GM19395 (cell line): ENCODE measurements at regions not wholly inside any gene's neighbourhood (a gene's known extent, or its start where the extent isn't known, plus 50 kb on each side); places are given as distances from the start of the nearest gene placed in this dataset.

ENCODE experiments used
- ATAC-seq: cut with Tn5 transposase; IDR thresholded peaks from one replicate; pipeline ENCODE4 v1.9.1; 2021; ENCODE audit warnings: mild to moderate bottlenecking, moderate library complexity; ENCODE audit not compliant: unreplicated experiment

DNA sequence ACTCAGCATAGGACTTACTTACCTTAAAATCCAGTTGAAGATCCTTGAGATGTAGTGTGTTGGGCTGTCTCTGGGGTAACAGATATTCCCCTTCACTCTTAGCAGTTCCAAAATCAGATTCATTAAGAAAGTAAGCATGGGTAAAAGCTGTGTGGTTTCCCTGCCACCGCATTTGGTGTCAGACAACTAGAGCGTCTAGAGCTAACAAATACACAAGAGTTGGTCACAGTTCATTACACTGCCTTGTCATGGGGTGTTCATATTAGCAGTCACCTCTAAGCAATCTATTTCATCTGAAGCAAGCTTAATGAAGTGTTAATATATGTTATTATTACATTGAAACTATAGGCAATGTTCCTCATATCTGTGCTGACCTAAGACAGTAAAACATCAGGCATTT lies 342.8 kb downstream of the PPARGC1A start:
- no peak for ATAC-seq

DNA sequence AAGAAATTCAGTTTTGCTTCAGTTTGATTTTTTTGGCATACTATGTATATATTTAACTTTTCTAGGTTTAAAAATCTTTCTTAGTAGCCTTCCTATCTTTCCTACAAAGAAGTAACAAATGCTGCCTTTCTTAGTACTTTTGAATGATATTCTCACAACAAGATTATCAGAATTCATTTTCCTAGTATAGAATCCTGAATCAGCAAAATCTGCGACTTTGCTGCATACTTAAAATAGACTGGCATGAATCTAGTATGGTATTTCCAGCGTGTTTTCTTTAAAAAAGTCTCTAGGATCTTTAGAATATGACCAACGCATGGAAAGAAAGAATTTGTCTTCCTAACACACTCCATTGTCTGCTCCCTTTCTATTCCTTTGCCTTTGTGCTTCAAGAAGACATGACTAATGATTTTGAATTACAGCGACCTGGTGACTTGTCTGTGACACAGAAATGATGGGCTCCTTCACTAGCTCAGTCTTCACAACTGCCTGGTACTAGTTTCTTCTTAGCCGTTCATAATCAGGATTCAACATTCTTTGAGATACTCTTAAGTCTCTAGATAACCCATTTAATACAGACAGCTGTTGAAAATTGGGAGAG lies 349.8 kb downstream of the PPARGC1A start:
- ATAC-seq = no peak

DNA sequence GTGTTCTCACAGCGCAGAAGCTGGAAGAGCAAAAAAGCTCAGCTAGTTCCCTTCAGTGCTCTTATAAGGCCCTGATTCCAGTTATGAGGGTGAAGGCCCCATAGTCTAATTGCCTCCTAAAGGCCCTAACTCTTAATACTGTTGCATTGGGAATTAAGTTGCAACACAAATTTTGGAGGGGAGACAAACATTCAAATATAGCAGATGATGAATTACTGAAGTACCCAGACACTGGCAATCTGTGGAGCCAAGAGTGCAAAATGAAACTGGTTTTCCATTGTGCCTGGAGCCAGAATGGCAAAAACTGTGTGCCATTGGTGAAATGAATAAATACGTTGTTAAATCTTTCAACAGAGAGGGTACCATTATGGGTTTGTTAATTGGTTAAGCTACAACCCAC lies 356.0 kb downstream of the PPARGC1A start:
- no peak for ATAC-seq

DNA sequence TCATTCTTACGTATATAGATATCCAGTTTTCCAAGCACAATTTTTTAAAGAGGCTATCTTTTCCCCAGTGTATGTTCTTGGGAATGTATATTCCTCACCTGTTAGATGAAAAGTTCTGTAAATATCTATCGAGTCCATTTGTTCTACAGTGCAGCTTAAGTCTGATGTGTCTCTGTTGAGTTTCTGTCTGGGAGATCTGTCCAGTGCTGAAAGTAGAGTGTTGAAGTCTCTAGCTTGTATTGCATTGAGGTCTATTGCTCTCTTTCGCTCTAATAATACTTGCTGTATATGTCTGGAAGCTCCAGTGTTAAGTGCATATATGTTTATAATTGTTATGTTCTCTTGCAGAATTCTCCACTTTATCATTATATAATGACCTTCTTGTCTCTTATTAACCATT lies 373.1 kb downstream of the PPARGC1A start:
- no peak for ATAC-seq

DNA sequence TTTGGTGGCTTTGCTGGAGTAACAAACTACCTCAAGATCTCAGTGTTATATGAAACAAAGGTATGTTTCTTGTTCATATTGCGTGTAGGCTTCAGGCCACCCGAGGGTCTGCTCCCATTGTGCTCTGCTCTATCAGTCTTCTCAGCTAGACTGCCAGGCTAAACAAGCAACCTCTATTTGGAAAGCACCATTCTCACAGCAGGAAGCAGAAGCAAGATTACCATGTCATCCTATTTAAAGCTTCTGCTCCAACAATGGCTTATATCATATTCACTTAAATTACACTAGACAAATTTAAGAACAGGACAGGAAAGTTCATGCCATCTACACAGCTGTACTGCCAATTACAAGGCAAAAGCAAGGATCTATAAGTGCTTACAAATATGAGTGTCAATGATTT lies 385.8 kb downstream of the PPARGC1A start:
- no peak for ATAC-seq

DNA sequence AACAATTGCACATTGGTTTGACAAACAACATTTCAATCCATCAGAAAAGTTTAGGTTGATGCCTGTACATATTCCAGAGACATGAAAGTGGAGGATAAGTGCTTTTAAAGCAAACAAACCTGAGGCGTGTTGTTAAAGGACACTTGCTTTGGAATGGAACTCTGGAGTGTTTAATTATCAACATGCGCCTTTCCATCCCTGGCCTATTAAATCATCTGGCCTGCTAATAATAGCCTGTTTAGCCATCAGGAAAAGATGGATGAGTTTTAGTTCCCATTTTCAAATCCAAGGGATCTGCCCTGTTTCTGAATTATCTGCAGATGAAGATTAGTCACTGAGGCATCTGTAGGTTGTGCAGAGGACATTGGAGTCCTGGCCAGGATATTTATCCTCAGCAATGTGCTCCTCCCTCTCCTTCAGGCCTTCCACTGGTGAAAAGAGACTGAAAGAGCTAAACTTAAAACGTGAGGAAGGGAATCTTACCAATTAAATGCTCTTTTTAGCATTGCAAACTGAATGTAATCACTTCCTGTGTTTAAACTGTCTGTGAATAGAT lies 388.9 kb downstream of the PPARGC1A start:
- ATAC-seq = no peak

DNA sequence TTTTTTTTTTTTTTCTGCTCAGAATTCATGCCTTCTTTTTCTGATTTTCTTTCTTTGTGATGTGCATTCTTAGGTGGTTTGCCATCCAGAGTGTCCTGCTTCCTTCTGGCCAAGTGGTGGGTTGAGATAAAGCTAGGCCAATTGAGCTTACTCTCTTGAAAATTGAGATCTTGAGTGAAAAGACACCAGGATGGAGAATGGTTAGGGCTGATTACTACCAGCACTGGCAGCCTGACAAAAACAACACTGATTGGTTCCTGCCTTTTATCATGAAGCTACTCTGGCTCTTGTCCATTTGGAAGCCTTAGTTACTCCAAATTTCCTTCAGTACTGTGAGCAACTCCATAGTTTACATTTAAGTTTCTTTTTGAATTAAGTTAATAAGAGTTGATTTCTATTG lies 404.0 kb downstream of the PPARGC1A start:
- no peak for ATAC-seq

DNA sequence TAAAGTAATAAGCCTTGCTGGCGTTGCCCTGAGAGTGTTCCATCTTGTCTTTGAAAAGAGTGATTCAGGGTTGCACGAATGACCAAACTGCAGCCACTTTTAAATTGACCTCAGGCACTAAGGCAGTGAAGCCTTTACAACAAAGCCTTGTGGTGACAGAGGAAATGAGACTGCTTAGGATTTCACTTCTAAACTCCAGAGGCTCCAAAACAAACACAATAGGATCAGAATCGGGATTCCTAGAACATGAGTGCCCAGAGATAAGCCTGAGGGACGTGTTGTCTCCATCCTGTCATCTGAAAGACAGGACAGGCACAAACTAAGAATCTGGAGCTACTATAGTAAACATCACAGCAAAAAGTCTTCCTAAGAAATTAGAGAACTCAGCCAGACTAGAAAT lies 405.2 kb downstream of the PPARGC1A start:
- ATAC-seq = no peak

DNA sequence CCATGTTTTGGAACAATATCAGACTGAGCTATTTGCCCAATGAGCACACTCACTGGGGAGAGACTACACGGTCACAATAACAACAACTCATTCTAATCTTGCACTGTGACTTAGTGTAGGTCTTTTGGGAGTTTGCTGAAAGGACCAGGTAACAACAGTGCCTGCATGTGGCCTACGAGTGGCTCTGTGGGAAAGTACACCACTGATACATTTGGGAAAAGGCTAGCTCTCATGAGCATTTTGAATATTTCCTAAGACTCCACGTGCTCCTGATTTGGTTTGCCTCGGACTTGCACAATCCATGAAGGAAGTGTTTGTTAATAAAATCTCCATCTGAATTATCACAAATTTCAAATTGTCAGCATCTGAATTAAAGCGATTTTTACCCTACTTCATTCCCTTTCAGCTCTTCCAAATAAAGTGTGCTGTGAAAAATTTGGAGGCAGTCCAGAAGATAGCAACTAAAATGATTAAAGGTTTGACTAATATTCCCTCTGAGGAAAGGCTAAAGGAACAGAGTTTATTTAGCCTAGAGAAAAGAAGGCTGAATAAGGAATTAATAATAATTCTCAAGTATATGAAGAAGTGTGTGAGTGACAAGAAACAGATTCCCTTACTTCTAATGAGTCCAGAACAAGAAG lies 406.4 kb downstream of the PPARGC1A start:
- no peak for ATAC-seq

DNA sequence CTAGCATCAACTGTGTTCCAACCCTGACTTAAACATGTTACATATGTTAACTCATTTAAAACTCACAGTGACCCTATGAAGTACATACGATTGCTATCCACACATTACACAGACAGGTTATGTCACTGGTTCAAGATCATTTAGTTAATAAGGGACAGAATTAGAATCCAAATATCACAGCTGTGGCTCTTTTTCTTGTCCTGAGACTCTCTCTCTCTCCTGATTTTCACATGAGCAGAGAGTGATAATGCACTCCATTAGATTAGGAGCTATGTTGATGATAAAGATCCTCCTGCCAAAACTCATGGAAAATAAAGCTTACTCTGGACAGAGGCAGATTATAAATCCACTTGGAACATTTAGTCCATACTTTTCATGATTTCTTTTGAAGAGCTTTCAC lies 408.3 kb downstream of the PPARGC1A start:
- no peak for ATAC-seq

DNA sequence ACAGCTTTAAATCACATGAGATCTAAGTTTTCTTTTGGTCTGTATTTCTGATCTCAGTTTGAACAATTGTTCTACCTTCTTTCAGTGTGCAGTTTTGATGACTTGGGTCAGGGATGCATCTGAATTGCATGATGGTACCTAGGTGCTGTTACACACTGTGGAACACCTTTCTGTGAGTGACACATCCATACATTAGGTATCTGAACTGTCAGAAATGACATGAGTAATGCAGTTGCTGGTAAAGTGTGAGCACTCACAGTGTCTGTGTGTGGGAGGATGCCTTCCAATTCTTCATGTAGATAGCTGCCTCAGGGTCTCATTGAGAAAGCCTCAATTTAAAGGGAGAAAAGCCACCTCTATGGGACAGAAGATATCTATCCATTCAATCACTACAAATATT lies 411.9 kb downstream of the PPARGC1A start:
- ATAC-seq = no peak

DNA sequence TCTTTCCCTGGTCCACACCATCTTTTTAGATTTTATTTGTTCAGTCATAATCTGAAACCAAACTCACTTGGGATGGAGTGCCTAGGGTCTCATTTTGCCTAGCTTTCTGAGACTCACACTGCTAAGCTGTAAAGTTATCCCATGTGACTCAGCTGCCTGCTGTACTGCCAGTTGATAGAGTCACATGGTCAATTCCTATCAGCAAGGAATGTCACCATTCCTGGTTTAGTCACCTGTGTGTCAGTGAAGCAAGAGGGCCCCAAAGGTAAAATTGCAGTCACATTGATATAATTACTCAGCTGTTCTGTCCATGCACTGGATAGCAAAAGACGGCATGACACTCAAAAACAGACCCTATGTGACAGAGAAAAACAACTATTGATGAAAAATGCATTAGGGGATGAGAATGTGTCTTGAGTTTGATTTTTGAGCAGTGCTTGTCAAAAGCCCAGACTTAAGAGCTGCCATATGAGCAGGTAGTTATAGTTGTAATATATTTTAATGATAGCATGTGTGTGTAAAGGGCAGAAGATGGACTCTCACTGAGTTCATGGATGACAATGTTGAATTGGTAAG lies 413.2 kb downstream of the PPARGC1A start:
- no peak for ATAC-seq

DNA sequence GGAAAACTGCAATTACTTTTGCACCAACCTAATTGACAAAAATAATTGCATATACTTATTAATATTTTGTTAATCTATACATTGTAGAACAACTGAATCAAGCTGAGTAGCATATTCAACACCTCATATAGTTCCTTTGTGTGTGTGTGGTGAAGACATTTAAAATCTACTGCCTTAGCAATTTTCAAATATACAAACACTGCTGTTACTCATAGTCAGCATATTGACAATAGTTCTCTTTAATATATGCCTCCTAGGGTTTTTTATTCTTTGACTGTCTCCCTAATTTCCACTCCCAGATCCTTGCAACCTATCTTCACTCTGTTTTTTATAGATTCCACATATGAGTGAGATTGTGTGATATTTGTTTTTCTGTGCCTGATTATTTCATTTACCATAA lies 426.8 kb downstream of the PPARGC1A start:
- ATAC-seq = no peak

DNA sequence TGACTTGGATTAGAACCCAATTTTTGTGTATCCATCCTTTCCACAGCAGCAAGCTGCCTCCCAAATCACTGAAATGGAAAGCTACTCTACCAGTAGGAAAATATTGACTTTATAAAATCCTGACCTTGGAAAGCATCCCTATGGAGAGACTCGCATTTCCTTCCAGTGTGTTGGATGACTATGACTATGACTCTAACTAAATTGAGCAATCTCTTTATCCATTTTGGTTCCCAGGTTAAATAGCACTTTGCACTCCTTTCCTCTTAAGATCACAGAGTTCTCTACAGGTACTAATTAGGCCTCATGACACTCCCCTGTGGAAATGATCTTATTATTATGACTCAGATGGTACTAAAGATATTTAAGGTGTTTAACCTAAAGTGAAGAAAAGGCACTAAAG lies 431.8 kb downstream of the PPARGC1A start:
- no peak for ATAC-seq

DNA sequence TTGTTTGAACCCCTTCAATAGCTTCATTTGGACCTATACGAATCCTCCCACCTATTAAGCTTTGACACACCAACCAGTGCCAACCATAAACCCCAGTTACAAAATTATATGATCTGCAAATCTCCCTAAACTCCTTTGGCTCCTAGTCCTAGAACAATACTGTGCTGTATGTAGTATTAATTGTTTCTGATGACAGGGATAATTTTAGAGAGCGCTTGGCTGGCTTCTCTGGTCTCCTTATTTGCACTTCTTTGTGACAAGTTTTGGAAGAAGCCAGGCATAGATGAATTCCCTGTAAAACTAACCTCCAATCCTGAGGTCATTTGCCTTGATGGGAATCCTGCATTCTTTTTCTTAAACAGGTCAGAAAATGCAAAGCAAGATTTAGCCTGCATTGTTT lies 433.0 kb downstream of the PPARGC1A start:
- no peak for ATAC-seq

DNA sequence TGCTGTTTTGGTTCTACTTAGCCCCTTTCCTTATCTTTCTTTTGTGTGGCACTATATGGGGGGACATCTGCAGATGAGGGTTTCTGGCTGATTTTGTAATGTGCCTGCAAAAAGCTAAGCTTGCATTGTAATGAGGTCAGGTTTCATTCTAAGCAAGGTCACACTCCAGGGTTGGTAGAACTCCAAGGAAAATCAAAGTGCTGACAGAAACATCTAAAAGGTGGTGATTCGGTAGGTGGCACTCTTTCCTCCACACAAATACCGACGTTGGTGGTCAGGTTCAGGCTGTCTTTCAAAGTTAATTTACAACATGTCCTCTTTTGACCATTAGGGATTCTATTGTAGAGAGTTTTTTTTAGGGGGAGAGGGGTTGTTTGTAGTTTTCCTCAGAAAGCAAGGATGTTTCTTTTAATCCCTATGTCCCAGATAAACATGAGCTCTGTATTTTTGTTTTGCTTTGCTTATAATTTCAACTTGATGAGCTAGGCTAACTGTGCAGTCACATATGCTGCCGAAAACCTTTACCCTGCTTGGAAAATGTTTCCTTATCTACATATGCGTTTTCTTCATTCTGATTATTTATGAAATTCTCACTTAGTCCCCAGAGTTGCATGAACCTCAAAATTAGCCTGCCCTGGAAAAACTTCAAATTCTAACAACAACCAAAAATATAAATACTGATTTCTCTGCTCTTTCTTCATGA lies 434.2 kb downstream of the PPARGC1A start:
- ATAC-seq = no peak

DNA sequence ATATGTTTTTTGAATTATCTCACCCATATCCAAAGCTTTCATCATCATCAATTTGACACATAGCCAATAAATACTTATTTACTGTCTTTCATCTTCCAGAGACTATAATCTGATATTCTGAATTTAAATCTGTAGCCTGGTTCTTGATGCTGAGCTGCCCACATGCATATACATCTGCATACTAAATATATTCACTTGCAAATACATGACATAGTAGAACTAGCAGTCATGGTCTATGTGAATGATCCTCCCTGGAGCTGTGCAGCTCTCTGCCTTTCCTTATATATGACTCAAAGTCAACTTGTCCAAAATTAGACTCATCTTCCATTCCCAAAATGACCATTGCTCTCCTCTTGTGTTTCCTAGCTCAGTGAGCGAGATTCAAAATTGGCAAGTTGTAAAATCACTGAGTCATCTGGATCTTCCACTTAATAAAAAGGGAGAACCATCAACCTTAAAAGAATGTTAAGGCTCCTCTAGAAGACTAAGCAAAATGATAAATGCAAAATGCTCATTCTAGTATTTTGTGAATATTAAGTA lies 448.2 kb downstream of the PPARGC1A start:
- ATAC-seq = no peak

DNA sequence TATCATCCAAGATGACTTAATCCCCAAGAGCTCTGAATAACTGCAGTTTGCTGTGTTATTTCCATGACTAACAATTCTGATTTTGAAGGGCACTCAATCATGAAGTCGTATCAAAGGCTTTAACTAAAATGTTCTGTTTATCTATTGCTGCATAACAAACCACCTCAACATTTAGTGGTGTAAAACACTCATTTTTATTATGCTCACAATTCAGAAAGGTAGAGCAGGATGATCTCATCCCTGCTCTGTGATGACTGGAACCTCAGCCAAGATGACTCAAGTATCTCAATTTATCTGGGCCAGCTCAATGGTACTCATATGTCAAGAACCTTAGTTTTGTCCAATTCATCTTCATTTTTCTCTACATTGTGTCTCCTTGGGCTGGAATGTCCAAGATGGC lies 451.1 kb downstream of the PPARGC1A start:
- ATAC-seq = no peak

DNA sequence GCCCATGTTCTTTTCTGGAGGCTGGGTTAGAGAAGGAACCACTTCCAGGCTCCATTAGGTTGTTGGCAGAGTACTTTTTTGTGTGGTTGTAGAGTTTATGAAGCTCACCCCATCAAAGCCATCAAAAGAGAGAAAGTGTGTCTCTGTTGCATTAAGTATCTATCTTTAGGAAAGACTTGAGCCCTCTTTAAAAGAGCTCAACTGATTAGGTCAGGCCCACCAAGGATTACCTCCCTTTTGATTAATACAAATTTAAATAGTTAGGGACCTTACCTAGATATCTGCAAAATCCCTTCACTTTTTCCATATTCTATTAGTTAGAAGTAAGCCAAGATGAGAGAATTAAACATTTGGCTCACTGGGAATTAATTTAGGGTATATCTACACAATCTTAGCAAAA lies 460.4 kb downstream of the PPARGC1A start:
- ATAC-seq = no peak

DNA sequence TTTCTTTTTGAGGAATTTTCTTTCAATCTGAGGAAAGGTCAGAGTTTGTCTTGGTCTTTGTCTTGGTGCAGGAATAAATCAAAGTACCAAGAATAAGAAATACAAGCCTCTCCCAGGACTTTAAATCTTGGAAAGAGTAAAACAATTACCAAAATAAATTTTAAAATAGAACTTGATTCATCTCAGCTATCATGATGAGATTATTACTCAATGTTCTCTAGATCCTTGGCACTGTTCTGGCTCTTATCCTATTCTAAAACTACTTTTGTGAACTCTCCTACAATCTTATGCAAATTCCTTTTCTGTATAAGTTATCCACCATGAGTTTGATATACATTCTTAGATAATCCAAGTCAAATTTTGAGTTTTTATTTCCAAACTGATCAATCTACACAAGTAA lies 464.3 kb downstream of the PPARGC1A start:
- ATAC-seq = no peak

DNA sequence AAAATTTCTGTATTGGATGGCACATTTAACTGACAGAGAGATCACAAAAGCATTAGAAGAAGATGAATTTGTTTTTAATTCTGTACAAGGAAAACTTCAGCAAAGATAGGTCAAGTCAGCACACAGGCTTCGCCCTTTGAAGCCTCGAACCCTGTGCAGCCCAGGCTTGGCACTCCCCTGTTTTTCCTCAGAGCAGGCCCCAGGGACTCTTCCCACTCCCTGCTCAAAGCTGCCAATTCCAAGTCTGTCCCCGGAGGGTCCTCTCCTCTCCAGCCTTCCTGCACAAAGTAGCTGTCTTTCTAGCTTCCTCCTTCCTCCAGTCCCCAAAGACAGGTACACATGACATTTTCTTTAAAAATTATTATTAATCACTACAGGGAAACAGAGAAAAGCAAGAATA lies 466.3 kb downstream of the PPARGC1A start:
- ATAC-seq = no peak

DNA sequence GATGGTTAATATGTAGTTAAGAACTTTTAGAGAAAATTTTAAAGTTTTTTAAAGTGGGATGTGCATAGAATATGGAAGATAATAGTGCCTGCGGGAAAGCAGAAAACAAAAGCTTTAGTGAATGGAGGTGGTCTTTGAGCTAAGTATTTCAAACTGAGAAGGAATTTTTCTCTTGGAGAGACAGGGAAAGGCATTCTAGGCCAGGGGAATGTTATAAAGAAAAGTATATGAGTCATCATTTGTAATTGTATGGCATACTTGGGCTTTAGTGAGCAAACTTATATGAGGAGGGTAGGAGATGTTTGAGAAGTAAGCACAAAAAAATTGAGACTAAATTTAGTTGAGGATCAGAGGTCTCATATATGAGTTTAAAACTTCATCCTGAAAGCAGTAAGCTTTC lies 467.0 kb downstream of the PPARGC1A start:
- ATAC-seq = no peak
